ENCODE measurements at regions not wholly inside any gene's neighbourhood (a gene's known extent, or its start where the extent isn't known, plus 50 kb on each side); places are given as distances from the start of the nearest gene placed in this dataset.
"Not testable (repeated sequence)": the region's sequence is repeated elsewhere in the genome, so short reads cannot be mapped to it uniquely, and the experiment has no call there.

GRCh38 chr13:90238413-90238812 is 1109.1 kb upstream of the MIR17HG start:
- peak; percentile 63 for DNase-seq (ENCODE audit: low read depth)

GRCh38 chr13:90239130-90239529 is 1108.4 kb upstream of the MIR17HG start:
- DNase-seq (ENCODE audit: low read depth) = no peak

- no peak for DNase-seq (ENCODE audit: low read depth)
These were observed 1101.5 kb upstream of the MIR17HG start for GRCh38 chr13:90246005-90246404.

GRCh38 chr13:90246687-90247345 is 1100.7 kb upstream of the MIR17HG start:
- DNase-seq (ENCODE audit: low read depth) = no peak

GRCh38 chr13:90253806-90254205 is 1093.7 kb upstream of the MIR17HG start:
- DNase-seq (ENCODE audit: low read depth) = no peak

GRCh38 chr13:90254437-90254836 is 1093.0 kb upstream of the MIR17HG start:
- no peak for DNase-seq (ENCODE audit: low read depth)

- DNase-seq (ENCODE audit: low read depth) = no peak
These were observed 1090.7 kb upstream of the MIR17HG start for GRCh38 chr13:90256746-90257145.

- DNase-seq (ENCODE audit: low read depth) = no peak
These were observed 1089.4 kb upstream of the MIR17HG start for GRCh38 chr13:90258129-90258528.

GRCh38 chr13:90261343-90261742 is 1086.1 kb upstream of the MIR17HG start:
- DNase-seq (ENCODE audit: low read depth) = no peak

- DNase-seq (ENCODE audit: low read depth) = no peak
These were observed 1077.3 kb upstream of the MIR17HG start for GRCh38 chr13:90270226-90270625.

GRCh38 chr13:90272356-90272755 is 1075.1 kb upstream of the MIR17HG start:
- DNase-seq (ENCODE audit: low read depth) = peak; percentile 95

- no peak for DNase-seq (ENCODE audit: low read depth)
These were observed 1071.3 kb upstream of the MIR17HG start for GRCh38 chr13:90276216-90276615.

GRCh38 chr13:90278231-90278630 is 1069.3 kb upstream of the MIR17HG start:
- not testable (repeated sequence) for DNase-seq (ENCODE audit: low read depth)

GRCh38 chr13:90281709-90282108 is 1065.8 kb upstream of the MIR17HG start:
- no peak for DNase-seq (ENCODE audit: low read depth)

GRCh38 chr13:90287521-90287920 is 1060.0 kb upstream of the MIR17HG start:
- no peak for DNase-seq (ENCODE audit: low read depth)

- no peak for DNase-seq (ENCODE audit: low read depth)
These were observed 1053.6 kb upstream of the MIR17HG start for GRCh38 chr13:90293793-90294361.

GRCh38 chr13:90299238-90299637 is 1048.2 kb upstream of the MIR17HG start:
- no peak for DNase-seq (ENCODE audit: low read depth)

- no peak for DNase-seq (ENCODE audit: low read depth)
These were observed 1047.5 kb upstream of the MIR17HG start for GRCh38 chr13:90300015-90300414.

GRCh38 chr13:90302107-90302506 is 1045.4 kb upstream of the MIR17HG start:
- DNase-seq (ENCODE audit: low read depth) = peak; percentile 68

- no peak for DNase-seq (ENCODE audit: low read depth)
These were observed 1041.7 kb upstream of the MIR17HG start for GRCh38 chr13:90305796-90306195.

GRCh38 chr13:90307136-90307535 is 1040.4 kb upstream of the MIR17HG start:
- no peak for DNase-seq (ENCODE audit: low read depth)

GRCh38 chr13:90308249-90308648 is 1039.2 kb upstream of the MIR17HG start:
- DNase-seq (ENCODE audit: low read depth) = no peak

- DNase-seq (ENCODE audit: low read depth) = no peak
These were observed 1035.6 kb upstream of the MIR17HG start for GRCh38 chr13:90311929-90312328.

- no peak for DNase-seq (ENCODE audit: low read depth)
These were observed 1032.4 kb upstream of the MIR17HG start for GRCh38 chr13:90315061-90315460.

All from renal cortical epithelial cell (primary cell).